DOHH2 (cell line): ENCODE measurements at regions not wholly inside any gene's neighbourhood (a gene's known extent, or its start where the extent isn't known, plus 50 kb on each side); places are given as distances from the start of the nearest gene placed in this dataset.

Experiments
- H3F3A ChIP-seq: fragments of 200-600 bp; sonication (generic), shearing (Covaris generic); 2 replicates; pipeline ENCODE4 v1.6.0; 2016; ENCODE audit warnings: antibody characterized with exemption, mild to moderate bottlenecking; ENCODE audit not compliant: control insufficient read depth, insufficient read depth
- H3K27ac ChIP-seq: fragments of 200-600 bp; sonication (generic); 2 replicates; pipeline ENCODE4 v1.5.1; 2014; ENCODE audit warnings: low read depth, mild to moderate bottlenecking, low read length, moderate library complexity
- H3K27me3 ChIP-seq: fragments of 200-600 bp; sonication (generic); 2 replicates; pipeline ENCODE4 v1.6.1; 2014; ENCODE audit warnings: mild to moderate bottlenecking, low read length, mixed read lengths; ENCODE audit not compliant: control insufficient read depth
- H3K36me3 ChIP-seq: fragments of 200-600 bp; sonication (generic); 2 replicates; pipeline ENCODE4 v1.6.1; 2014; ENCODE audit warnings: mild to moderate bottlenecking, low read length, moderate library complexity, mixed read lengths; ENCODE audit not compliant: control insufficient read depth
- H3K4me1 ChIP-seq: fragments of 200-600 bp; sonication (generic); 2 replicates; pipeline ENCODE4 v1.6.1; 2014; ENCODE audit warnings: mild to moderate bottlenecking, low read length, mixed read lengths; ENCODE audit not compliant: control insufficient read depth
- H3K4me2 ChIP-seq: fragments of 200-600 bp; sonication (generic); 2 replicates; pipeline ENCODE4 v1.6.0; 2014; ENCODE audit warnings: mild to moderate bottlenecking, low read length, moderate library complexity
- H3K4me3 ChIP-seq: fragments of 200-600 bp; sonication (generic); 2 replicates; pipeline ENCODE4 v1.5.1; 2014; ENCODE audit warnings: mild to moderate bottlenecking, low read length, mixed read lengths
- H3K79me2 ChIP-seq: fragments of 200-600 bp; sonication (generic); 2 replicates; pipeline ENCODE4 v1.6.1; 2014; ENCODE audit warnings: mild to moderate bottlenecking, low read length, mixed read lengths; ENCODE audit not compliant: control insufficient read depth
- H3K9me2 ChIP-seq: fragments of 200-600 bp; sonication (generic); replicated peaks from 2 replicates; pipeline ENCODE4 v1.6.1; 2014; ENCODE audit warnings: mild to moderate bottlenecking, low read length, mixed read lengths; ENCODE audit not compliant: control insufficient read depth
- H3K9me3 ChIP-seq: fragments of 200-600 bp; sonication (generic); 2 replicates; pipeline ENCODE4 v1.6.1; 2014; ENCODE audit warnings: antibody characterized with exemption, low read length, mixed read lengths; ENCODE audit not compliant: control insufficient read depth, insufficient read depth
- H4K20me1 ChIP-seq: fragments of 200-600 bp; sonication (generic); 2 replicates; pipeline ENCODE4 v1.6.0; 2014; ENCODE audit warnings: low read depth, mild to moderate bottlenecking, antibody characterized with exemption, low read length, moderate library complexity; ENCODE audit not compliant: control insufficient read depth, insufficient read depth
- CTCF ChIP-seq: fragments of 200-600 bp; sonication (generic); IDR thresholded peaks from one replicate; pipeline ENCODE4 v1.5.1; 2014; ENCODE audit warnings: antibody characterized with exemption, mild to moderate bottlenecking, low read depth, low read length; ENCODE audit not compliant: poor library complexity, severe bottlenecking
- EZH2phosphoT487 ChIP-seq: fragments of 200-600 bp; sonication (generic); IDR thresholded peaks from 2 replicates; pipeline ENCODE4 v1.6.1; 2017; ENCODE audit warnings: borderline replicate concordance, mild to moderate bottlenecking, antibody characterized with exemption, low read length, moderate library complexity, mixed read lengths

GRCh38 chr18:4842751-4843150 is 354.3 kb downstream of the AKAIN1 start:
- no peak for TF ChIP-seq EZH2phosphoT487
- no peak for TF ChIP-seq CTCF
- Histone ChIP-seq H4K20me1 (no peaks in the 10 kb centered on the region), H3K4me2 (no peak overlapping the region), H3K9me3 (no peaks in the 10 kb centered on the region), H3K79me2 (no peaks in the 10 kb centered on the region), H3K9me2 (0 out of 2 replicates have a peak, but pooled peaks cover 3% of the 10 kb centered on the region), H3K36me3 (no peaks in the 10 kb centered on the region), H3K27ac (no peak overlapping the region), H3K4me3 (no peak overlapping the region), H3K4me1 (no peaks in the 10 kb centered on the region), H3F3A (no peaks in the 10 kb centered on the region), H3K27me3 (no peaks in the 10 kb centered on the region)

- Histone ChIP-seq H4K20me1 (no peaks in the 10 kb centered on the region), H3K9me3 (no peaks in the 10 kb centered on the region), H3K4me3 (no peak overlapping the region), H3K27ac (no peak overlapping the region), H3F3A (no peaks in the 10 kb centered on the region), H3K9me2 (0 out of 2 replicates have a peak, but pooled peaks cover 3% of the 10 kb centered on the region), H3K27me3 (no peaks in the 10 kb centered on the region), H3K4me1 (no peaks in the 10 kb centered on the region), H3K36me3 (no peaks in the 10 kb centered on the region), H3K79me2 (no peaks in the 10 kb centered on the region), H3K4me2 (no peak overlapping the region)
- TF ChIP-seq CTCF (no peak), EZH2phosphoT487 (no peak)
These were observed 354.8 kb downstream of the AKAIN1 start for GRCh38 chr18:4842287-4842686.

GRCh38 chr18:4839639-4840038 is 357.4 kb downstream of the AKAIN1 start:
- Histone ChIP-seq H3K4me3 (no peak overlapping the region), H3F3A (no peaks in the 10 kb centered on the region), H3K27ac (no peak overlapping the region), H4K20me1 (no peaks in the 10 kb centered on the region), H3K4me2 (no peak overlapping the region), H3K79me2 (no peaks in the 10 kb centered on the region), H3K4me1 (no peaks in the 10 kb centered on the region), H3K27me3 (no peaks in the 10 kb centered on the region), H3K9me3 (no peaks in the 10 kb centered on the region), H3K36me3 (no peaks in the 10 kb centered on the region), H3K9me2 (no peaks in the 10 kb centered on the region)
- TF ChIP-seq CTCF (no peak), EZH2phosphoT487 (no peak)

GRCh38 chr18:4836141-4836540 is 360.9 kb downstream of the AKAIN1 start:
- Histone ChIP-seq H3K36me3 (no peaks in the 10 kb centered on the region), H3K27me3 (no peaks in the 10 kb centered on the region), H3K79me2 (no peaks in the 10 kb centered on the region), H3K4me3 (no peak overlapping the region), H3F3A (no peaks in the 10 kb centered on the region), H3K4me2 (no peak overlapping the region), H3K4me1 (no peaks in the 10 kb centered on the region), H3K9me3 (no peaks in the 10 kb centered on the region), H4K20me1 (no peaks in the 10 kb centered on the region), H3K27ac (no peak overlapping the region), H3K9me2 (no peaks in the 10 kb centered on the region)
- no peak for TF ChIP-seq EZH2phosphoT487
- no peak for TF ChIP-seq CTCF
